GM21737 (cell line): ENCODE measurements at regions not wholly inside any gene's neighbourhood (a gene's known extent, or its start where the extent isn't known, plus 50 kb on each side); places are given as distances from the start of the nearest gene placed in this dataset.
"Not testable (repeated sequence)": the region's sequence is repeated elsewhere in the genome, so short reads cannot be mapped to it uniquely, and the experiment has no call there.

Source experiments
- ATAC-seq: cut with Tn5 transposase; IDR thresholded peaks from one replicate; pipeline ENCODE4 v1.9.1; 2021; ENCODE audit warnings: mild to moderate bottlenecking, moderate library complexity; ENCODE audit not compliant: unreplicated experiment

GRCh38 chr10:87416892-87417291 lies 59.3 kb downstream of the NUTM2D start:
- ATAC-seq = not testable (repeated sequence)

- not testable (repeated sequence) for ATAC-seq
Measured at GRCh38 chr10:87422641-87423040, 65.1 kb downstream of the NUTM2D start.

DNA sequence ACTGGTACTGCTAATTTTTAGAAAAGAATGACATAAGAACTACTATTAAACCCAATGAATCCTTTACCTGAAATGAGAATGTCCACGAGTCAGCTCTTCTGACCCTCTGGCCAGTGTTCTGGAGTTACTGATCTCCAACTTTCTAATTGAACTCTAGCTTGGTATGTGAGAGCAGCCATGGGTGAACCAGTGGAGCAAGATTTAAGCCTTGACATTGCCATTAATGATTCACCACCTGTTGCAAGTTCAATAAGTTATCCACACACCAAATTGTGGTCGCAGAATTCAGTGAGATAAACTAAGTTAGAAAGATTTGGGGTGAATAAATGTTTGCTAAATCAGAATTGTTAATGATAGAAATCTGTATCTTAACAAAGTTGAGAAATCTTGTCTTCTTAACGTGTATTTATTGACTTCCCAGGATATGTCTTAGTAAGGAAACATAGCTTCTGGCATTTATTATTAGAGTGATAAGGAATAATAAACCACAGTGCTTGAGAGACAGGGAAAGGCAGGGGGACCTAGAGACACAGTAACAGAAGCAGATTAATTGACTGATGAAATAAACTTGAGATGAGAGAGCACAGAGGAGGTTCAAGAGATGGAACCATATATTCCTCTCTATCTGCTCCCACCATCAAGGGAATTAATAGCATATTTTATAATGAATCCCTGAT lies 67.3 kb downstream of the NUTM2D start:
- not testable (repeated sequence) for ATAC-seq

DNA sequence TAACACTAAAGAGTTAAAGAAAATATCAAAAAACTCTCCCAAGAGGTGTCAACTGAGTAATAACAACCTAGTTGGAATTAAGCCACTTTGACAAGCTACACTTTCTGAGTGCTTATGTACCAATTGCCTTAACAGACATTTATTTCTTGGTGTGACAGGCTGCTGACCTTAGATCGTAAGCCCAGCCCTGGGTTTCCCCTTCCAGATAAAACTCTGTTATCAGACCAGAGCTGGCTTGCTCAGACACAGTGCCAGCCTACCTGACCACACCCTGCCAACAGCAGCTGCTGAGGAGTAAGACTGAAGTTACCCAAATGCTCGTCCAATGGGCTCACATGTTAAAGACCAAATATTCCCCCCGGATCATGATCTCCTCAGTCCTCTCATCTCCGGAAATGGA lies 70.9 kb upstream of the MINPP1 start:
- not testable (repeated sequence) for ATAC-seq

- ATAC-seq = not testable (repeated sequence)
Measured at GRCh38 chr10:87435295-87435826, 69.3 kb upstream of the MINPP1 start.

DNA sequence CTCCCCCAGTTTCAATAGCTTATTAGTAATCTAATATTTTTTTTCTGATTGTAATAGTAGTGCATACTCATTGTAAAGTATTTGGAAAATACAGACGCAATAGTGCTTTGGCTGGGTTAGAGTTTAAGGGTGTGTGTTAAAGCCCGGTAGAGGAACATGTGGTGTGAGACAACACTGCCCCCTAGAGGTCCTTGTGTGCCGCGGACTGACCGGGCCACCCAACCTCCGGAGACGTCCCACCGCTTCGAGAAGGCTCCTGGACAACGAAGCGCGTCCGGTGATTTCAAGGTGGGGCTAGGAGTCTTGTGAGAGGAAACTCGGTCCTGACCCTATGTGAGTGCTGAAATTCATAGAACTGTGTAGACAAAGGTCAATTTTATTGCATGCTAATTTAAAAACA lies 68.6 kb upstream of the MINPP1 start:
- peak; percentile 70 for ATAC-seq

DNA sequence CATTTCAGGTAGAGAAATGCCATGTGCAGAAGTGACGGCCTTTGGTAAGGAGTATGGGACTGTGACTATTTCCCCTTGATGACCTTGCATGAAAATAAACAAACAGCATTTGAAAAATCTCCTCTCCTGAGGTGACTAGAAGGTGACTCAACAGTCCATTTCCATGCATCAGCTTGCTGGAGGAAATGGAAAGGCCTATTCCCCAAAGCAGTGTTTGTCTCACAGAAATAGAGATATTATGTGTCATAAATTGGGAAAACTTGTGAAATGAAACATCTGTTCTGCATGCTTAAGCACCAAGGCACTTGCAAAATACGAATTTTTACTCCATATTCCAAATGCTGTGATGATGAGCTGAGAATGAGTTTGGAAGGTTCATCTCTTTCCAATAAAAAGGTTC lies 67.2 kb upstream of the MINPP1 start:
- ATAC-seq = not testable (repeated sequence)
